ENCODE measurements at regions not wholly inside any gene's neighbourhood (a gene's known extent, or its start where the extent isn't known, plus 50 kb on each side); places are given as distances from the start of the nearest gene placed in this dataset.

GRCh38 chr14:42523666-42524065, 917.0 kb downstream of the LRFN5 start:
- DNase-seq (no peak), ATAC-seq (no peak)
- no peak overlapping the region for H3K4me3 ChIP-seq
- WGBS, 4 donors, result 46 to 61% (median 56%) methylated on average over 2 of the region's 2 CpGs
- no peak for TF ChIP-seq CTCF (IDR thresholded peaks at IDR 0.05)
- no peak for TF ChIP-seq POLR2A (IDR thresholded peaks at IDR 0.05)
- no peaks in the 10 kb centered on the region for H3K27me3 ChIP-seq
- no peaks in the 10 kb centered on the region for H3K9me3 ChIP-seq
- intact Hi-C loops (cut with DNase I), result no loop called here
- no peaks in the 10 kb centered on the region for H3K36me3 ChIP-seq
- no peaks in the 10 kb centered on the region for H3K4me1 ChIP-seq
- H3K27ac ChIP-seq, result no peak overlapping the region

- Histone ChIP-seq H3K4me1 (no peaks in the 10 kb centered on the region), H3K9me3 (no peaks in the 10 kb centered on the region), H3K36me3 (no peaks in the 10 kb centered on the region), H3K27ac (no peak overlapping the region), H3K27me3 (no peaks in the 10 kb centered on the region), H3K4me3 (no peak overlapping the region)
- WGBS, 4 donors, result 64 to 77% (median 72%) methylated on average over 2 of the region's 2 CpGs
- no peak for DNase-seq
- ATAC-seq, result no peak
- TF ChIP-seq POLR2A (IDR thresholded peaks at IDR 0.05) (no peak), CTCF (IDR thresholded peaks at IDR 0.05) (no peak)
- intact Hi-C loops (cut with DNase I), result no loop called here
Observed at GRCh38 chr14:42517806-42518500, 911.3 kb downstream of the LRFN5 start.

- ATAC-seq (no peak), DNase-seq (no peak)
- Histone ChIP-seq H3K4me1 (no peaks in the 10 kb centered on the region), H3K9me3 (no peaks in the 10 kb centered on the region), H3K27ac (no peak overlapping the region), H3K36me3 (no peaks in the 10 kb centered on the region), H3K27me3 (no peaks in the 10 kb centered on the region), H3K4me3 (no peak overlapping the region)
- TF ChIP-seq POLR2A (IDR thresholded peaks at IDR 0.05) (no peak), CTCF (IDR thresholded peaks at IDR 0.05) (no peak)
- WGBS, 4 donors, result 85 to 94% (median 86%) methylated on average over 1 of the region's 1 CpG
- intact Hi-C loops (cut with DNase I), result no loop called here
Observed at GRCh38 chr14:42513837-42514236, 907.2 kb downstream of the LRFN5 start.

- ATAC-seq (no peak), DNase-seq (no peak)
- intact Hi-C loops (cut with DNase I), result no loop called here
- no peak overlapping the region for H3K27ac ChIP-seq
- H3K4me3 ChIP-seq, result no peak overlapping the region
- no peak for TF ChIP-seq POLR2A (IDR thresholded peaks at IDR 0.05)
- TF ChIP-seq CTCF (IDR thresholded peaks at IDR 0.05), result no peak
- H3K4me1 ChIP-seq, result no peaks in the 10 kb centered on the region
- H3K36me3 ChIP-seq, result no peaks in the 10 kb centered on the region
- WGBS, 4 donors, result 77 to 90% (median 78%) methylated on average over 1 of the region's 1 CpG
- no peaks in the 10 kb centered on the region for H3K9me3 ChIP-seq
- H3K27me3 ChIP-seq, result no peaks in the 10 kb centered on the region
Observed at GRCh38 chr14:42510071-42510470, 903.4 kb downstream of the LRFN5 start.
